SJSA1 (cell line): ENCODE measurements at regions not wholly inside any gene's neighbourhood (a gene's known extent, or its start where the extent isn't known, plus 50 kb on each side); places are given as distances from the start of the nearest gene placed in this dataset.

Experiments used
- DNase-seq, 2 experiments: peaks; one replicate each; pipeline ENCODE4 v3.0.0-alpha.2; 2015 to 2020; ENCODE audit warnings: low spot score in 2 of 2, low read depth in 1 of 2
- H3K27ac ChIP-seq: fragments of 250-450 bp; sonication (Bioruptor Pico); 2 replicates; pipeline ENCODE4 v1.5.1; 2020; ENCODE audit warnings: mild to moderate bottlenecking, moderate library complexity
- H3K27me3 ChIP-seq: fragments of 250-450 bp; sonication (Bioruptor Pico); replicated peaks from 2 replicates; pipeline ENCODE4 v1.5.1; 2020; ENCODE audit warnings: mild to moderate bottlenecking, moderate library complexity
- H3K36me3 ChIP-seq: fragments of 250-450 bp; sonication (Bioruptor Pico); 2 replicates; pipeline ENCODE4 v1.5.1; 2020; ENCODE audit warnings: mild to moderate bottlenecking
- H3K4me1 ChIP-seq: fragments of 250-450 bp; sonication (Bioruptor Pico); replicated peaks from 2 replicates; pipeline ENCODE4 v1.6.1; 2021; ENCODE audit warnings: mild to moderate bottlenecking
- H3K4me3 ChIP-seq: fragments of 250-450 bp; sonication (Bioruptor Pico); 2 replicates; pipeline ENCODE4 v1.5.1; 2020; ENCODE audit warnings: mild to moderate bottlenecking
- H3K9me3 ChIP-seq: fragments of 250-450 bp; sonication (Bioruptor Pico); replicated peaks from 2 replicates; pipeline ENCODE4 v1.5.1; 2020; ENCODE audit warnings: mild to moderate bottlenecking

DNA sequence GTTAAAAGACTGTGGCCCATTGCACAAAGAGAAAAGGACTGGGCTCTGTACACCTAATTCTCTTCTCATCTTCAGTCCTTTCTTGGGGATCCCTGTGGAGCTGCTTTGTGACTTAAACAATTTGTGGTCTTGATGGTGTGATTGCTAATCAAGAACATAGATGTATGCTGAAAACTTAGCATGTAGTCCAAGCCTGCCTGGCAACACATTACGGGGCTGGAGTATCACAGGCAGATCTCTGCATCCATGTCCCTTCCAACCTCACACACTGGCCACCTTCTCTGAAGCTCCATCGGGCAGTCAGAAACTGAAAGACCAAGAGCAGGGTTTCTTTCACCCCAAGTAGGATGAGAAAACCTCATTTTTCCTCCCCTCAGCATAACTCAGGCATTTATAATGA, 69.6 kb upstream of the ARGLU1 start:
- no peaks in the 10 kb centered on the region for H3K27me3 ChIP-seq
- H3K4me3 ChIP-seq: no peak overlapping the region
- H3K9me3 ChIP-seq: no peaks in the 10 kb centered on the region
- H3K36me3 ChIP-seq: no peaks in the 10 kb centered on the region
- peaks cover 15% of the 10 kb centered on the region for H3K4me1 ChIP-seq
- no peak overlapping the region for H3K27ac ChIP-seq
- DNase-seq: no peak

DNA sequence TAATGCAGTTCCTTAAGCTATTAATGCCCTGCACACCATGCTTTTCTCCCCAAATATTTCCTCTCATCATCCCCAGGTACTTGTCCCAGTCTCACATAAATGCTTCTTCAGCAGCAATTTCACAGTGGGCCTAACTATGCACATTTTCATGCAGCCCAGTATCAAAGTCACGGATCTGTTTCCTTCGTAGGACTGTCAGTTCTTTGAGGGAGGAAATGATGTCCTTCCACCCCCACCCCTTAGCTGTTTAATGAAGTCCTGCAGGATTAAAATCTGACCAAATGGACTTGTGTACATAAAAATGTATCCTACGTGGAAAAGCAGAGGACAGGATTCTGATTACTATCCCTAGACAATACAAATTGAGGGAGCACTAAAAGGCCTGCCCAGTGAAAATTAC, 68.6 kb upstream of the ARGLU1 start:
- Histone ChIP-seq H3K9me3 (no peaks in the 10 kb centered on the region), H3K27ac (no peak overlapping the region), H3K27me3 (no peaks in the 10 kb centered on the region), H3K4me1 (peaks cover 15% of the 10 kb centered on the region), H3K36me3 (no peaks in the 10 kb centered on the region), H3K4me3 (no peak overlapping the region)
- DNase-seq: no peak

DNA sequence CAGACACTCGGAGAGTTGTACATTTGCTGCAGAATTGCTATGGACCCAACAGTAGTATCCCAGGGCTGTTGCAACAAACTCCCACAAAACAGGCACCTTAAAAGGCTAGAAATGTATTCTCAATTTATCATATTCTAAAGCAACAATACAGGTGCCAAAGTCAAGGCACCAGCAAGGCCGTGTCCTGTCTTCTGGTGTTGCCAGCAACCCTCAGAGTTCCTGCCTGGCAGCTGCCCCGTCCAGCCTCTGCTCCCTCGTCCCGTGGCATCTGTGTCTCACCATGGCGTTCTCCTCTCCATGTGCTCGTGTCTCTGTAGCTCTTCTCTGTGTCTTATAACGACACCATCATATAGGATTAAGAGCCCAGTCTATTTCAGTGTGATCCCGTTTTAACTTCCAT, 67.7 kb upstream of the ARGLU1 start:
- Histone ChIP-seq H3K4me1 (peaks cover 19% of the 10 kb centered on the region), H3K27ac (no peak overlapping the region), H3K4me3 (no peak overlapping the region), H3K27me3 (no peaks in the 10 kb centered on the region), H3K36me3 (no peaks in the 10 kb centered on the region), H3K9me3 (no peaks in the 10 kb centered on the region)
- DNase-seq: no peak

DNA sequence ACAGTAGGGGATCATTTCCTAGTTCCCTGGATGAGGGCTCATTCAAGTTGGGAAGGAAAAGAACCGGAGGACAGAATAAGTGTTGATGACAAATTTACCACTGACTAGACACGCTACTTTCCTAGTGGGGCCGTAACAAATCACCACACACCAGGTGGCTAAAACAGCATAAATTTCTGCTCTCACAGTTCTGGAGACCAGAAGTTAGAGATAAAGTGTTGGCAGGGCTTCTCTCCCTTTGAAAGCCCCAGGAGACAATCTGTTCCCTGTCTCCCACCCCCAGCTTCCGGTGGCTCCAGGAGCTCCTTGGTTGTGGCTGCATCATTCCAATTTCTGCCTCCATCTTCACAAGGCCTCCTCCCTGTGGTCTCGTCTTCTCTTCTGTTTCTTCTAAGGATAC, 65.4 kb upstream of the ARGLU1 start:
- Histone ChIP-seq H3K9me3 (no peaks in the 10 kb centered on the region), H3K27ac (no peak overlapping the region), H3K4me3 (no peak overlapping the region), H3K4me1 (peaks cover 37% of the 10 kb centered on the region), H3K27me3 (no peaks in the 10 kb centered on the region), H3K36me3 (no peaks in the 10 kb centered on the region)
- DNase-seq: no peak

DNA sequence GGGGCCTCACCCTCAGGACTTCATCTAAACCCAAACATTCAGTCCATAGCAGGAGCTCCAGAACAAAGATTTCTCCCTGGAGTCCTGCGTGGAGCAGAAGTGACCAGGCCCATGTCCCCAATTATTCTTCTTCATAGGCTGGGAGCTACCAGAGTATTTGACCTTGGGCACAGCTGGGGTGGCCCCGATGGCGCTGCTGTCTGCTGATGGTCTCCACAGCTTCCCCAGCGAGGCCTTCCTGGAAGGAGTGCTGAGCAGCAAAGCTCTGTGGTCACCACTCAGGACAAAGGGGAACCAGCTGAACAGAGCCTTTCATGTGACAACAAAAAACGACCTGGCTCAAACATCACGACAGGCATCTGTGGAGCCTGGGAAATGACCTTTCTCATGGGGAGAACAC, 62.7 kb upstream of the ARGLU1 start:
- Histone ChIP-seq H3K27me3 (no peaks in the 10 kb centered on the region), H3K36me3 (no peaks in the 10 kb centered on the region), H3K9me3 (no peaks in the 10 kb centered on the region), H3K4me3 (no peak overlapping the region), H3K4me1 (peaks cover 40% of the 10 kb centered on the region), H3K27ac (peak overlapping the region; percentile 83)
- DNase-seq: no peak

DNA sequence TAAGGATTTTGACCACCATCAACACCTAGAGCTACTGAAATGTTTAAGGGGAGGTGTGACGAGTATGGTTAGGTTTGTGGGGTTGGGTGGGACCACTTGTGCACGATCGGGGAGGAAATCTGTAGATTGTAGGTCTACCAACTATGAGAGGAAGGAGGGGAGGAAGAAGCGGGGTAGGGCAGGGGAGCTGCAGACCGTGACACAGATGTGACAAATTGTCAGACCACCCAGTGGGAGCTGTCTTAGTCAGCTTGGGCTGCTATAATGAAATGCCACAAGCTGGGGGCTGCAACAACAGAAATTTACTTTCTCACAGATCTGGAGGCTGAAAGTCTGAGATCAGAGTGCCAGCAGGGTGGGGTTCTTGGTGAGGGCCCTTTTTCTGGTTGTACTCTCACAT, 62.2 kb upstream of the ARGLU1 start:
- no peak overlapping the region for H3K4me3 ChIP-seq
- H3K4me1 ChIP-seq: peaks cover 40% of the 10 kb centered on the region
- H3K27me3 ChIP-seq: no peaks in the 10 kb centered on the region
- H3K9me3 ChIP-seq: no peaks in the 10 kb centered on the region
- H3K27ac ChIP-seq: peak overlapping the region; percentile 83
- no peaks in the 10 kb centered on the region for H3K36me3 ChIP-seq
- peak; percentile 81 to 89 for DNase-seq

DNA sequence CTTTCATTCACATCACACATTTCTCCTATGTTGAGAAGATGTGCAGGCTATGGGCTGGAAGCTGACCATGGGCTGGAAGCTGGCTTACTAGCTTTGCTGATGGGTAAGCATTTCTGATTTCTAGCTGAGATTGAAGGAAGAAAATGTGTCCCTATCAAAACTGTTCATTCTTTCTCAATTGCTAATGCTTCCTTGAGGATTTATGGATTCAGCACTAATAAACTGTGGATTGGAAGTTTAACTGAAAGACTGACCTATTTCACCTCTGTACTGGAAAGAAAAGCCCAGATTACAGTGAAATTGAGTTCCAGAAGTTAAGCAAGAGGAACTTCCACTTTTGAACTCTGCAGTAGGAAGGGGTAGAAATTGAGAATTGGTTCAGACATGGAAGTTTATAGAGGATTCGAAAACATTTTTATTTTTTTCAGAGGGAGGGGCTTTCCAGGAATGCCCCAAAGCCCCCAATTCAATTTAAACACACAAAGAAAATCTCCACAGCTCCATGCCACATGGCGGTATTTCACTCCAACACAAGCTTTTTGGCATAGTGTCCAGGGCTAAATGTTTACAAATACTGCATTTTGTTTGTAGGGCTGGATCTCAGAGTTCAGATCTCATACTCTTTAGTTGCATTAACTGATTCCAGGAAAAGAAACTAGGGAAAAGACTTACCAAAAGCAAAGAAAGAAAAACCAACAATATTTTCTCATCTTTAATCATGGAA, 61.2 kb upstream of the ARGLU1 start:
- 0 out of 2 replicates have a peak overlapping the region, but pooled peaks have one; percentile 1 for H3K27ac ChIP-seq
- H3K36me3 ChIP-seq: no peaks in the 10 kb centered on the region
- no peak for DNase-seq
- H3K4me3 ChIP-seq: no peak overlapping the region
- no peaks in the 10 kb centered on the region for H3K9me3 ChIP-seq
- H3K27me3 ChIP-seq: no peaks in the 10 kb centered on the region
- peaks cover 35% of the 10 kb centered on the region for H3K4me1 ChIP-seq

DNA sequence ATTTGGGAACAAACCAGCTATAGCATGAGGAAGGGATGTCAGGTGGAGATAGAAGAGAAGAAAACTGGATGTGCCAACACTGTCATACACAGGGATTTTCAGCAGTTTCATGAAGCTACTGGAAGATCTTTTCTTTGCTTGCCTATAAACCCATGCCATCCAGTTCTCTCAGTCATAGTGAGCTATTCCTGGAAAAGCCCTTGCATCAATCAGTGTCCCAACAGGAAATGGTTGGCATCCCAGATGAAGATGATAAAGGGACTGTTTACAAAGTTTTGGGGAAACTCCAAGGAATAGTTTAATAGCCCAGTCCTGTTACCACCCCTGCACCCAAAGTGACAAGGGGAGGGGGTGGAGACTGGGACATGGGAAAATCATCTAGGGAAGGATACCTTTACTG, 58.5 kb upstream of the ARGLU1 start:
- Histone ChIP-seq H3K4me1 (peaks cover 25% of the 10 kb centered on the region), H3K4me3 (no peak overlapping the region), H3K36me3 (no peaks in the 10 kb centered on the region), H3K9me3 (no peaks in the 10 kb centered on the region), H3K27ac (no peak overlapping the region), H3K27me3 (peaks cover 13% of the 10 kb centered on the region)
- no peak for DNase-seq

DNA sequence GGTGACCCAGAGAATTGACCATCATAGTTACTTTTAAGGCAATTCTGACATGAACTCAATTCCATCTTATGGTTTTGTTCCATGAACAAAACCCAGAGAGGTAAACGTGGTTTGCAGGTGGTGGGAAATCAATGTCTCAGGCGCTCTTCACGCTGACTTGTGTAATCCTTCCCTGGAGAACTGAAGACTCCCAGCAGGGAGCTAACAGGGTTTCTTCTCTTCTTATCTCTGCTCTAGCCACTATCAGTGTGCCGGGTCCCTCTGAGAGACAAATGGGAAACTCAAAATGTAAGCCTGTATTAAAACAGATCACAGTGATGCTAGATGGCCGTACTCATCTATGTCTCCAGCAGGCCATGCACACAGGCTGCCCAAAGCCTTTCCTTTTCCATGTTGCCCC, 57.6 kb upstream of the ARGLU1 start:
- Histone ChIP-seq H3K4me1 (peaks cover 21% of the 10 kb centered on the region), H3K4me3 (no peak overlapping the region), H3K36me3 (no peaks in the 10 kb centered on the region), H3K9me3 (no peaks in the 10 kb centered on the region), H3K27ac (no peak overlapping the region), H3K27me3 (peaks cover 15% of the 10 kb centered on the region)
- DNase-seq: no peak

DNA sequence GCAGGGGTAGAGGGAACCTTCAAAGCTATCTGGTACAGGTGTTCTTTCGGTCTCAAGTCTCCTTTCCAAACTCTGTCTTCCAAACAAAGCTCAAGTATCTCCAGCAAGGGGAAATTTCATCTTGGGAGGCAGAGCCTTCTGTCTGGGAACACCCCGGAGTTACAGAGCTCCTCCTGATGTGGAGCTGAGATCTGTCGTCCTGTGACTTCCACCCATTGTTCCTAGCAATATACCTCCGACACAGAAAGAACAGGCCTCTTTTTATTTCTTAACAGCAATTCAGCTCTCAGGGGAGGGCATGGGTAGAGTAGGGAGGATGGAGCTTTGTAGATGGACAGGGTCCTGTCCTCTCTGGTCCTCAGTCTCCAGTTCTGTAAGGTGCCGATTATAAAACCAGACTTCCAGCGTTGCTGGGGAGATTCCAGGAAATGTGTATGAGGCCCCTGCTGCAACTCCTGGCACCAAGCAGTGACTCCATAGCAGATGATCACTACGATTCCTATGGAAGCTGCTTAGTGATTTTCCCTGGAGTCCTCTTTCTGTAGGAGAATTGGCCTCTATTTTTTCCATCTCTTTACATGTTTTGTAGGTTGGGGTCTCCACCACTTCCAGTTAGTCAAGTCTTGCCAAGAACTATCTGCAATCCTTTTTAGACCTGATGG, 56.0 kb upstream of the ARGLU1 start:
- H3K36me3 ChIP-seq: no peaks in the 10 kb centered on the region
- H3K27ac ChIP-seq: no peak overlapping the region
- no peak for DNase-seq
- no peaks in the 10 kb centered on the region for H3K9me3 ChIP-seq
- peaks cover 5% of the 10 kb centered on the region for H3K4me1 ChIP-seq
- H3K27me3 ChIP-seq: peaks cover 15% of the 10 kb centered on the region
- no peak overlapping the region for H3K4me3 ChIP-seq

DNA sequence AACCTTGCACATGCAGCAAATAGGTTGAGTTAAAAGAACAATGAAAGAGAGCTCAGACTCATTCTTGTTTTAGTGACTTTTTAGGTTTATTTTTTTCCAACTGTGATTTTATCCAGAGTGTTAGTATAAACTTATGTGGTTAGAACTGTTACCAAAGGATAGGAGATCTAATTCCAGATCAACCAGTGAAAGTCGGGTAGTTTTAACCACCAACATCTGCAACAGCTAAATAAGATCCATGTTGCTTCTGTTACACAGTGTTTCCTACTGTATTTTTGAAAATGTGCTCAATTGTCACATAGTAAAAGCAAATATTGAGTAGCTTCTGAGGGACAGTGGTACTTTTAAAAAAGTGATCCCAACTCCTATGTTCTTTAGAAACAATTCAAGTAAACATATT, 53.9 kb upstream of the ARGLU1 start:
- peaks cover 15% of the 10 kb centered on the region for H3K4me1 ChIP-seq
- H3K27me3 ChIP-seq: peaks cover 15% of the 10 kb centered on the region
- no peak for DNase-seq
- no peaks in the 10 kb centered on the region for H3K36me3 ChIP-seq
- H3K9me3 ChIP-seq: no peaks in the 10 kb centered on the region
- no peak overlapping the region for H3K4me3 ChIP-seq
- no peak overlapping the region for H3K27ac ChIP-seq

DNA sequence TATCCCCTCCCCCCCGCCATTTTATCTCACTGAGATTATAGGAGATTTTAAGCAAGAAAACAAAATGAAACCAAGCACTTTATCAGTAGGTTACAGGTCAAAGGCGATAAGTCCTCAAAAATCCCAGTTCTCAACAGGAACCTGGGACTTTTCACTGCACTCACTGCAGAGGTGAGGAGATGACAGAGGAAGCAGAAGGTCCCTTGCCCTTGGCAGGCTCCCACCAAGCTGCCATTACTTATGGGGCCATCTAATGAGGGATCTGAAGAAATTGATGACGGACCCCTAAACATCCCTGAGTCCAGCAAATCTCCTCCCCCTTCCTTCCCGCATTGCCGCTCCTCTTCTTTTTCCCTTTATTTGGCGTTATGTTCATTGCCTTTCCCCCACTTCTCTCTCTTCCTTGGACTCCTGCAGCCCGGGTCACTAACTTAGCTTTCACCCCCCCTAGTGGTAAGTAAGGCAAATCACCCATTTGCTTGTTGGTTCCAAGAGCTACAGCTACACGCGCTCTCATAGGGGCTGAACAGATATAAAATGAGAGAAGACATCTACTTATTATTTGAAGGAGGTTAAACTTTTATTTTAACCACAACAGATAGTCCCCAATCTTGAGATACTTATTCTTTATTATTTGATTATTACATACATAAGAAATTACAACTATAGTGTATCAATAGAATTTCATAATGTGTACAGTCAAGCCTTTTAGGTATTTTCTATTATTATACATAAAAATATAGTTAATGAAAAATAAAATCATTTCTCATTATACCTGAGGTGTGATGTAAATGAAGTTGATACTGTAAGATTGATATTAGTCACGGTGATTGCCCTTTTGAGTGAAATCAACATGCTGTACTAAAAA, 52.0 kb upstream of the ARGLU1 start:
- H3K9me3 ChIP-seq: no peaks in the 10 kb centered on the region
- H3K4me1 ChIP-seq: peaks cover 14% of the 10 kb centered on the region
- H3K27ac ChIP-seq: no peak overlapping the region
- H3K36me3 ChIP-seq: no peaks in the 10 kb centered on the region
- H3K4me3 ChIP-seq: no peak overlapping the region
- peaks cover 15% of the 10 kb centered on the region for H3K27me3 ChIP-seq
- DNase-seq: peak in 1 of 2 experiments; percentile 59
